ENCODE measurements at regions not wholly inside any gene's neighbourhood (a gene's known extent, or its start where the extent isn't known, plus 50 kb on each side); places are given as distances from the start of the nearest gene placed in this dataset.

DNA sequence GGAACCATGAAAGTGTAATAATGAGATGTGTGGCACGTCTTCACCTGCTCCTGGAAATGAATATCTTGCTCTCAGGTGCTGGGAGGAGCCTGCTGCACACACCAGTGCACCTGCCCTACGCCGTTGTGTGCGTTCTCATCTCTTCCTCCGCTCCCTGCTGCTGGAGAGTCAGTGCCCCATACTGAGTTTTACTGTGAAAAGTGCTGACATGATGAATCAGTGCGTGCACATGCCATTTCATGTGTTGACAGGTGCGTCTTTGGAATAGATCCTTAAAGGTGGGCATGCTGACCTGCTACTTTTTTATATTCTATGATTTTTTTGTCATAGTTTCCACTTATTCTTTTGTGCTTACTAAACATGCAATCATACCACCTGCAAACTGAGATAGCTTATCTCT lies 1015.8 kb downstream of the BRD1 start:
- Histone ChIP-seq H3K27me3 (no peaks in the 10 kb centered on the region), H3K27ac (no peak overlapping the region), H3K9me3 (peaks cover 0 to 4% (median 0%) of the 10 kb centered on the region in 4 donors), H3K4me1 (no peaks in the 10 kb centered on the region), H3K4me3 (no peak overlapping the region), H3K36me3 (no peaks in the 10 kb centered on the region)
- 90 to 94% methylated on average over 7 of the region's 7 CpGs for WGBS, 2 donors
- no peak for TF ChIP-seq EP300 (IDR thresholded peaks at IDR 0.05)
- TF ChIP-seq, protein P1, sequence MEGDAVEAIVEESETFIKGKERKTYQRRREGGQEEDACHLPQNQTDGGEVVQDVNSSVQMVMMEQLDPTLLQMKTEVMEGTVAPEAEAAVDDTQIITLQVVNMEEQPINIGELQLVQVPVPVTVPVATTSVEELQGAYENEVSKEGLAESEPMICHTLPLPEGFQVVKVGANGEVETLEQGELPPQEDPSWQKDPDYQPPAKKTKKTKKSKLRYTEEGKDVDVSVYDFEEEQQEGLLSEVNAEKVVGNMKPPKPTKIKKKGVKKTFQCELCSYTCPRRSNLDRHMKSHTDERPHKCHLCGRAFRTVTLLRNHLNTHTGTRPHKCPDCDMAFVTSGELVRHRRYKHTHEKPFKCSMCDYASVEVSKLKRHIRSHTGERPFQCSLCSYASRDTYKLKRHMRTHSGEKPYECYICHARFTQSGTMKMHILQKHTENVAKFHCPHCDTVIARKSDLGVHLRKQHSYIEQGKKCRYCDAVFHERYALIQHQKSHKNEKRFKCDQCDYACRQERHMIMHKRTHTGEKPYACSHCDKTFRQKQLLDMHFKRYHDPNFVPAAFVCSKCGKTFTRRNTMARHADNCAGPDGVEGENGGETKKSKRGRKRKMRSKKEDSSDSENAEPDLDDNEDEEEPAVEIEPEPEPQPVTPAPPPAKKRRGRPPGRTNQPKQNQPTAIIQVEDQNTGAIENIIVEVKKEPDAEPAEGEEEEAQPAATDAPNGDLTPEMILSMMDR (IDR thresholded peaks at IDR 0.05), result no peak
- no peak for TF ChIP-seq POLR2A (IDR thresholded peaks at IDR 0.05)
- DNase-seq (ENCODE audit: low spot score in 2 of 2), result no peak

DNA sequence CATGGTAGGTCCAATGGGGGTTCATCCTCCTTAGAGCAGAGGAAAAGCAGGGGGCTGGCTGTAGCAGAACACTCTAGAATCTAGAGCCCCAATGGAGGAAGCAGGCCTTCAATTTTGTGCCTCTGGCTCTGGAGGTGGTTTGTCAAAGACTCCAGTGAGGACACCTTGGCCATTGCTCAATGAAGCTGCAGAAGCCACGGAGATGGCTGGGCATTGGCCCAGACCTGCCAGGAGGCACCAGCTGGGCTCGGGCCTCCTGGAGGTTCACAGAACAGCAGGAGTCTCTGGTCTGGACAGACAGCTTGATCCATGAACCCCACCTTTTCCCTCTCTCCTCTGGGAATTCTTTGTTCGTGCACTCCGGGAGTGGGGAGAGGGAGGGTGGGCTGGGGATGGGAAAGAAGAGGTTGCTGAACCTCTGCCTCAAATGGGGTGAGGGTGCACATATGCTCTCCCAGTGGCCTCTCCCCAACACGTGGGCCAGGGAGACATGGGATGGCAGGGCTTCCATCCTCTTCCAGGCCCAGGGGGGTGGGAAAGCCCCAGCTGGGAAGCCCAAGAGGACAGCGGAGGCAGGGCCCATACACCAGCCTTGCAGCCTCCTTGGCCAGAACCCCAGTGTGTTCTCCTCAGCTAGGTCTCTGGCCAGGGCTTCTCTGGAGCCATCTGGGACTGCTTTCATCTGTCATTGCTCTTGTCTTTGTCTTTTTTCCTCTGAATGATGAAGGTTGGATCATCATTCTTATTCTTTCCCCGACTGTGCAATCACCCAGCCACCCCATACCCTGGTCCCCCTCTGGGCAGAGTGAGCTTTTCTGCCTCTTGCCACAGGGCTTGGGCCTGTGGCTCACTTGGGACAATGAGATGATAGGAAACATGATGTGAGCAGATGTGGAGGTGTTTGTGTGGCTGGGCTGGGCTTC lies 1019.4 kb downstream of the BRD1 start:
- H3K9me3 ChIP-seq, result no peaks in the 10 kb centered on the region
- H3K36me3 ChIP-seq, result no peaks in the 10 kb centered on the region
- 91 to 97% methylated on average over 6 to 7 of the region's 7 CpGs for WGBS, 2 donors
- no peak for DNase-seq (ENCODE audit: low spot score in 2 of 2)
- no peak overlapping the region for H3K27ac ChIP-seq
- TF ChIP-seq POLR2A (IDR thresholded peaks at IDR 0.05), result no peak
- TF ChIP-seq, protein P1 (IDR thresholded peaks at IDR 0.05), result no peak
- no peak for TF ChIP-seq EP300 (IDR thresholded peaks at IDR 0.05)
- H3K4me3 ChIP-seq, result no peak overlapping the region
- no peaks in the 10 kb centered on the region for H3K27me3 ChIP-seq
- no peaks in the 10 kb centered on the region for H3K4me1 ChIP-seq

DNA sequence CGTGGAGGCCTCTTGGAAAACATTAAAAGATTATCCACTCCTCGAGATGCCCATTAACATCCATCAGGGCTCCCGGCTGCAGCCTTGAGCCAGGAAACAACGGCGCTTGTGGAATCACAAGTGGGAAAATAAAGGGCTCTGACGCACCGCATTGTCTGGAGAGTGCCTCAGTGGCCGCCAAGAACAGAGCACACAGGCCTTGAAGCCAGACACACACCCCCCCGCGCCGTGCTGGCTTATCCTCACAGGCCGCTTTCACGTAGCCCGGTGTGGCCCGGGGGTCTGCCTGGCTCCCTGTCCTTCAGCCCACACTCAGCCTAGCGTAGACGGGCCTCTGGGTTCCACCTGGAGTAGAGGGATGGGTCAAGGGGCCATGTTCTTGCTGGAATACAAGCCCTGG lies 1020.5 kb downstream of the BRD1 start:
- H3K4me1 ChIP-seq, result no peaks in the 10 kb centered on the region
- H3K9me3 ChIP-seq, result no peaks in the 10 kb centered on the region
- 91 to 92% methylated on average over 7 to 17 of the region's 17 CpGs for WGBS, 2 donors
- no peak overlapping the region for H3K27ac ChIP-seq
- no peaks in the 10 kb centered on the region for H3K36me3 ChIP-seq
- TF ChIP-seq EP300 (IDR thresholded peaks at IDR 0.05) (no peak), POLR2A (IDR thresholded peaks at IDR 0.05) (no peak)
- TF ChIP-seq, protein P1 (IDR thresholded peaks at IDR 0.05), result no peak
- no peaks in the 10 kb centered on the region for H3K27me3 ChIP-seq
- no peak overlapping the region for H3K4me3 ChIP-seq
- DNase-seq (ENCODE audit: low spot score in 2 of 2), result no peak

DNA sequence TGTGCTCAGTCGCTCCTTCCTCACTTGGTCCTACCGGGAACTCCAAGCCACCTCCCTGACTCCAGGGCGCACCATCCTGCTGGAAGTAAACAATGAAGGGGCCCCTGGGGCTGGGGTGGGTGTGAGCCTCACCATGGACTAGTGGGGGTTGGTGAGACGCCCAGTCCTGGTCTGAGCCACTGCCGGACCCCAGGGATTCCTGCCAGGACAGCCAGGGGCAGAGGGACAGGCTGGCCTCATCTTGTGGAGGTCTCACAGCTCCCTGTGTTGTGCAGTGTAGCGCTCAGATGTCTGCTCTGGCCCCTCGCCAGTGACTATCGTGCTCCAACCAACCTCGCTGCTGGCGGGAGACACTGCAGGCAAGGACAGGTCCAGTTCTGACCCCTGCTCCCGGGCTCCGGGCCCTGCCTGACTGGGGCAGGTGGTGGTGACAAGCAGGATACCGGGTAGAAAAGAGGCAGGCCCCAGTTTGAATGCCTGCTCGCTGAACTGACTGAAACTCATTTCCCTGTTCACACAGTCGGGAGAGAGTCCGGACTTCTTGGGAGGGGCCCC lies 1021.4 kb downstream of the BRD1 start:
- no peak for TF ChIP-seq EP300 (IDR thresholded peaks at IDR 0.05)
- TF ChIP-seq, protein P1 (IDR thresholded peaks at IDR 0.05), result no peak
- TF ChIP-seq POLR2A (IDR thresholded peaks at IDR 0.05), result no peak
- H3K9me3 ChIP-seq, result no peaks in the 10 kb centered on the region
- no peaks in the 10 kb centered on the region for H3K4me1 ChIP-seq
- no peak for DNase-seq (ENCODE audit: low spot score in 2 of 2)
- no peak overlapping the region for H3K27ac ChIP-seq
- H3K4me3 ChIP-seq, result no peak overlapping the region
- H3K27me3 ChIP-seq, result no peaks in the 10 kb centered on the region
- no peaks in the 10 kb centered on the region for H3K36me3 ChIP-seq
- WGBS, 2 donors, result 69 to 75% methylated on average over 9 to 12 of the region's 16 CpGs

DNA sequence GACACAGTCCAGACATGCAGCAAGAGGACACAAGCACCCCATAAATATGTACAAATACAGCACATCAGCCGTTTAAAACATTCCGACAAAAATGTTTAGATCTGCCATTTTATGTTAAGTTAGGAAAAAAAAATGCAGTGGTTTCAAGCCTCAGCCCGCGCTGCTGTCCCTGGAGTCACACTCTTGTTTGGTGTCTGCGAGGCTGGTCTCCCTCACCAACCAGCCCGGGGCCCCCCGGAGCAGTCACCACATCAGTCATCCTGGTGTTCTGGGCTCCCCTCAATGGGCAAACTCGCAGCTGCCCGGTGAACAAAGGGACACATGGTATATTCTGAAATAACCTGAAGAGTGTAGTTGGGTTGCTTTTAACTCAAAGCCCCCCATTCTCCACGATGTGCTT lies 1022.2 kb downstream of the BRD1 start:
- Histone ChIP-seq H3K27me3 (no peaks in the 10 kb centered on the region), H3K4me3 (no peak overlapping the region)
- no peak for TF ChIP-seq EP300 (IDR thresholded peaks at IDR 0.05)
- no peak for TF ChIP-seq POLR2A (IDR thresholded peaks at IDR 0.05)
- TF ChIP-seq, protein P1 (IDR thresholded peaks at IDR 0.05), result no peak

More for the DNA sequence above, 1022.2 kb downstream of the BRD1 start:
- Histone ChIP-seq H3K9me3 (no peaks in the 10 kb centered on the region), H3K27ac (no peak overlapping the region), H3K36me3 (no peaks in the 10 kb centered on the region), H3K4me1 (no peaks in the 10 kb centered on the region)
- no peak for DNase-seq (ENCODE audit: low spot score in 2 of 2)
- 87 to 91% methylated on average over 10 of the region's 10 CpGs for WGBS, 2 donors

Measured in tibial nerve (tissue), 4 donors.